AG08396 (cell line): ENCODE measurements at regions not wholly inside any gene's neighbourhood (a gene's known extent, or its start where the extent isn't known, plus 50 kb on each side); places are given as distances from the start of the nearest gene placed in this dataset.

Experiments used
- DNase-seq: peaks from one replicate; pipeline ENCODE4 v3.0.0; 2012; ENCODE audit warnings: low spot score, mixed read lengths

DNA sequence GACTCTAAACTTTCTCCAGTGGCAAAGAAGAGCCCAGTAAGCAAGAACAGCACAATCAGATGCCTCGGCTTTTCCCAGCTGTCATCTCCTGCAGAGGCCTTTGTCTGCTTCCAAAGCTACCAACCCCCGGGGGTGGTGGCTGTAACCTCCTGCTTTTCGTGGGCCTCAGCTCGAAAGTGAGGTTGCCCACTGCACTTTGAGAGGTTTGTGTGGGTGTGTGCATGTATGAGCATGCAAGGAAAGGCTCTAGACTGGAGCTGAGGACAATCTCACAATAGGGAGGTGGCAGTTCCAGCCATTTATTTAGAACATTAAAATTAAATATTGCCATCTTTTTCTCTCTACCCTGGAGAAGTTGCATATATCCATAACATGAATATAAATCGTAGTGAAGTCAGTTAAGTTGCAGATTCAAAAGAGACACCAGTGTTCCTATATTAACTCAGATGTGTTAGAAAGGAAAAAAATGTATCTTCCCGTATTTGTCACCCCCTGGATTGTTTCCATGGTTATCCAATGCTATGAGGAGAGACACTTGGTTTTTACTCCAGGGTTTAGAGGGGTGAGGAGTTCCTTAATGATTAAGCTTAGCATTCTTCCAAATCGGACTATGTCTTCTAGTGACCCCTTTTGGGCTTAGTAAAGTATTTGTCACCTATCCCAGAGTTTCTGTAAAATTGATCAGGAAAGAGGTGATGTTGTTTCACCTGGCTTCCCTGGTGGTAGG, 781.1 kb downstream of the INHBA start:
- no peak for DNase-seq

DNA sequence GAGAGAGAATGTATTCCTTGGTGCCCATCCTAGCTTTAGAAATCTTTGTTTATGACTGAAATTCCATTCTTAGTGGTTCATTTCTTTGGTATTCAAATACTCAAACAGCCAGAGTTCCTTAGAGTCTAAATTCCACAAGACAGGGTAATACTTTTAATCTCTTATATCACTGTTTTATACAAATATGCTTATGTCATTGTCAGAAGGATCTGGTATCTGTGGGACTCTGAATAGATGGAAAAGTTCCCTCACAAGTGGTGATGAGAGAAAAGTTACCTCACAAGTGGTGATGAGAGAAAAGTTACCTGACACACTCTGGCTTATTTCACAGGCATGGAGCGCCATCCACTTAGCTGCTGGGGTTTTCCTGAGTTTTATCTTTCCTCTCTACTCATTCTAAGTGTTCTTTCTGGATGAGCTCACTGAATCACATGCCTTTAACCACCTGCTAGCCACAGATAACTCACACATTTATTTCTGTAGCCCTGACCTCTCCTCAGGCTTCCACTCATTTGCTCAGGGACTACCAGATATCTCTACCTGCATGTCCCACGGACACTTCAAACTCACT, 784.0 kb downstream of the SUGCT start:
- DNase-seq: peak; percentile 57

DNA sequence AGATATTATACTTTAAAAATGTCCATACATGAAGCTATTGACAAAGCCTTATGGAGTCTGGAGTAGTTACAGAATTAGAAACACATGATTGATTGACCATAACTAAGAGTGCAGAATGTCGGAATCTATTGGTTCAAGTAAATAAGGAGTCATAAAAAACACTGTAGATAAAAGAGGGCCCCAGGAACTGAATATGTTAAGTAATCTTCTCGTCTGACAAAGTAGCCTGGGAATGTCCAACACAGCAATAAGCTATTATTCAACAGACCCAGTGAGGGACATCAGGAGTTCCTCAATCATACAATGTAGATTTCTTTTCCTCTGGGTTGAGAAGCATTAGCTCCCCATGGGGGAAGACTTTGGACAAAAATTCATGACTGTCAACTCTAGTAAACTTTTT, 782.0 kb downstream of the SUGCT start:
- no peak for DNase-seq

DNA sequence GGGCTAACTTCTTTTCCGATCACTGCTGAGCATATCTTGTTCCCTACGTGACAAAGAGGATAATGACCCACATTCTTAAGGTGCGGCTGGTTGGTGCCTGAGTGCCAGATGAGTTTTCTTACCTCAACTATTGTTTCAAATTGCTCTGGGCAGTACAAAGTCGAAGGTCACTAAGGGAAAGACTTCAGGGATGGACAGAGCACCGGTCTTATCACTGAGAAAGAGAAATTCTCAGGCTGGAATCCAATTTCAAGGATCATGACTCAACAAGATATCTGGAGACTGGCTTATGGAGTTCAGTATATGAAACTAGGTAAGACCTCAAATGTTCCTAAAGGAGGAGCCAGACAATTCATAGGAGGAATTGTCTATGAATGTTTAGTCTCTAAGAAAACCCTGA, 780.3 kb downstream of the SUGCT start:
- DNase-seq: no peak
